SK-N-SH (cell line): ENCODE measurements at regions not wholly inside any gene's neighbourhood (a gene's known extent, or its start where the extent isn't known, plus 50 kb on each side); places are given as distances from the start of the nearest gene placed in this dataset.

ENCODE experiments used
- JUND ChIP-seq: IDR thresholded peaks from 2 replicates; pipeline ENCODE4 v1.4.0; 2012
- RAD21 ChIP-seq: IDR thresholded peaks from 2 replicates; pipeline ENCODE4 v1.6.1; 2012; ENCODE audit warnings: mild to moderate bottlenecking, low read length
- TEAD4 ChIP-seq: IDR thresholded peaks from 2 replicates; pipeline ENCODE4 v1.4.0; 2012; ENCODE audit warnings: mild to moderate bottlenecking, borderline replicate concordance; ENCODE audit not compliant: insufficient read depth

DNA sequence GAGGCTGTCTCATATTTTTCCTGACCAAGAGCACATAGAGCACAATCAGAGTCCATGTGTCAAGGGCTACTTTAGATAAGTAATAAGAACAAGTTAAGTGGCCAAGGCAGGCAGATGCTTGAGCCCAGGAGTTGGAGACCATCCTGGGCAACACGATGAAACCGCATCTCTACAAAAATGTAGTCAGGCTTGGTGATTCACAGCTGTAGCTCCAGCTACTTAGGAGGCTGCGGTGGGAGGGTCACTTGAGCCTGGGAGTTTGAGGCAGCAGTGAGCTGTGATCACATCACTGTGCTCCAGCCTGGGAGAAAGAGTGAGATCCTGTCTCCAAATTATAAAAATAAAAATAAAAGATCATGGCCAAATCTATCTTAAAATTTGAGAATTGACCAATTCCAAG lies 767.9 kb upstream of the CTNND2 start:
- TF ChIP-seq TEAD4 = no peak
- no peak for TF ChIP-seq JUND
- no peak for TF ChIP-seq RAD21
